ENCODE measurements at regions not wholly inside any gene's neighbourhood (a gene's known extent, or its start where the extent isn't known, plus 50 kb on each side); places are given as distances from the start of the nearest gene placed in this dataset.

- TF ChIP-seq MYC (IDR thresholded peaks at IDR 0.05; ENCODE audit: borderline replicate concordance, low read length) (no peak), ZNF302 (CRISPR knock-in tag; IDR thresholded peaks at IDR 0.05) (no peak), CTCF (IDR thresholded peaks at IDR 0.05) (no peak), MAX (IDR thresholded peaks at IDR 0.05) (no peak), POLR2A (IDR thresholded peaks at IDR 0.05; ENCODE audit: low read length) (no peak), POLR2AphosphoS2 (conservative IDR thresholded peaks at IDR 0.05; ENCODE audit: low read length) (no peak), PBX3 (IDR thresholded peaks at IDR 0.05) (no peak), EP300 (IDR thresholded peaks at IDR 0.05) (no peak), JUN (IDR thresholded peaks at IDR 0.05) (no peak), REST (IDR thresholded peaks at IDR 0.05) (no peak), EHF (CRISPR knock-in tag; IDR thresholded peaks at IDR 0.05) (no peak), KDM5A (IDR thresholded peaks at IDR 0.05) (no peak)
- TF ChIP-seq, protein P1, sequence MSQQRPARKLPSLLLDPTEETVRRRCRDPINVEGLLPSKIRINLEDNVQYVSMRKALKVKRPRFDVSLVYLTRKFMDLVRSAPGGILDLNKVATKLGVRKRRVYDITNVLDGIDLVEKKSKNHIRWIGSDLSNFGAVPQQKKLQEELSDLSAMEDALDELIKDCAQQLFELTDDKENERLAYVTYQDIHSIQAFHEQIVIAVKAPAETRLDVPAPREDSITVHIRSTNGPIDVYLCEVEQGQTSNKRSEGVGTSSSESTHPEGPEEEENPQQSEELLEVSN (IDR thresholded peaks at IDR 0.05; ENCODE audit: borderline replicate concordance, low read depth) = no peak
Measured at GRCh38 chr2:176415937-176416499, 146.8 kb downstream of the MTX2 start.

All from A549 (cell line).